ENCODE measurements at regions not wholly inside any gene's neighbourhood (a gene's known extent, or its start where the extent isn't known, plus 50 kb on each side); places are given as distances from the start of the nearest gene placed in this dataset.
"Not testable (repeated sequence)": the region's sequence is repeated elsewhere in the genome, so short reads cannot be mapped to it uniquely, and the experiment has no call there.

GRCh38 chr7:152594801-152595200 is 81.1 kb downstream of the XRCC2 start:
- no peak for DNase-seq

DNA sequence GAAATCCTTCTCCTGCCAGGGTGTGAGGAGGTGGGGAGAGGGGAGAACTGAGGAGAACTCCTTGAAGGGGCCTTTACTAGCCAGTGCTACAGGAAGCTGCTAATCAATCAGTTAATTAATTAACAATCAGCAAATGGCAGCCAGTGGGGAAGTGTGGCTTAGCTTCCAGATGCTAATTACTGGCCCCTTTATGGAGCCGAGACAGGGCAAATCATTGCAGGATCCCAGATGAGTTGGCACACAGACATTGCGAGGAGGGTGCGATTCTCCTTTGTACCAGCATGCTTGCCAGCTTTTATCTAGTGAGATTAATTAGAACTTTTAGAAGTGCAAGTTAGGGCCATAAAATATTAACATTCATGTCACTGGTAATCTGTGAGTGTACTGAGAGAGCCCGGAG is 84.0 kb downstream of the XRCC2 start:
- DNase-seq = no peak

GRCh38 chr7:152590481-152590880 is 85.5 kb downstream of the XRCC2 start:
- no peak for DNase-seq

DNA sequence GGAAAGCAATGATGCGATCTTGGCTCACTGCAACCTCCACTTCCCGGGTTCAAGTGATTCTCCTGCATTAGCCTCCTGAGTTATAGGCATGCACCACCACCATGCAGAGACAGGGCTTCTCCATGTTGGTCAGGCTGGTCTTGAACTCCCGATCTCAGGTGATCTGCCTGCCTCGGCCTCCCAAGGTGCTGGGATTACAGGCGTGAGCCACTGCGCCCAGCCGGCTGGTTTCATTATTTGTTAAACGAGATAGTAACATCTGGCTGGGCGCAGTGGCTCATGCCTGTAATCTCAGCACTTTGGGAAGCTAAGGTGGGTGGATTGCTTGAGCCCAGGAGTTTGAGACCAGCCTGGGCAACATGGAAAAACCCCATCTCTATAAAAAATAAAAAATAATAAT is 86.1 kb downstream of the XRCC2 start:
- DNase-seq = not testable (repeated sequence)

DNA sequence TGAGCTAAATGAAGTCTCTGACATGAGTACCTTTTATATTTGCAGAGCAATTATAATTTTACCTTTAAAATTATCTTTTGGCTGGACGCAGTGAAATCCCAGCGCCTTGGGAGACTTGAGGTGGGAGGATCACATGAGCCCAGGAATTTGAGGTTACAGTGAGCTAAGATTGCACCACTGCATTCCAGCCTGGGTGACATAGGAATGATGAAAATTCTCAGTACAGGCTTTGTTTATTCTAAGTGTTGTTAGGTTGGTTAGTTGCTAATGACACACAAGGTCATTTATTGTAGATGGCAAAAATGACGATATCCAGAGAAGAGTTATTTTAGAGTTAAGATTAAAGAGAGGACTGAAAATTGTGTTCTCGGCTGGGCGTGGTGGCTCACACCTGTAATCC is 87.6 kb downstream of the XRCC2 start:
- no peak for DNase-seq

DNA sequence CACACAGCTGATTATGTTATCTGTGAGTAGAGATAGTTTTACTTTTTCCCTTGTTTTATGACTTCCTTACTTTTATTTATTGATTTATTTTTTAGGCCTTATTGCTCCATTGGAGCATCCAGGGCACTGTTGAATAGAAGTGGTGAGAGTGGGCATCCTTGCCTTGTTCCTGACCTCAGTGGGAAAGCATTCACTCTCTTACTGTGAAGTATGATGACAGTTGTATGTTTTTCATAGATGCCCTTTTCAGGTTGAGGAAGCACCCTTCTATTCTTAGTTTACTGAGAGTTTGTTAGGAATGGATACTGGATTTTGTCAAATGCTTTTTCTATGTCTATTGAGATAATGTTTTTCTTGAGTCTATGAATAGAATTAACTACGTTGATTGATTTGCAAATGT is 88.6 kb downstream of the XRCC2 start:
- no peak for DNase-seq

DNA sequence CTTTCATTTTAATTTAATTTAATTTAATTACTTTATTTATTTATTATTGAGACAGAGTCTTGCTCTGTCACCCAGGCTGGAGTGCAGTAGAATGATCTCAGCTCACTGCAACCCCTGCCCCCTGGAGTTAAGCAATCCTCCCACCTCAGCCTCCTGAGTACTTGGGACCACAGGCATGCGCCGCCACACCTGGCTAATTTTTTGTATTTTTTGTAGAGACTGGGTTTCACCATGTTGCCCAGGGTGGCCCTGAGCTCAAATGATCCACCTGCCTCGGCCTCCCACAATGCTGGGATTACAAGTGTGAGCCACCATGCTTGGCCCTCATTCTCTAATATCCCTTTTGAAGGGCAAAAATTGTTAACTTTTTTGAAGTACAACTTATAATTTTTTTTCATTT is 92.9 kb downstream of the XRCC2 start:
- no peak for DNase-seq

DNA sequence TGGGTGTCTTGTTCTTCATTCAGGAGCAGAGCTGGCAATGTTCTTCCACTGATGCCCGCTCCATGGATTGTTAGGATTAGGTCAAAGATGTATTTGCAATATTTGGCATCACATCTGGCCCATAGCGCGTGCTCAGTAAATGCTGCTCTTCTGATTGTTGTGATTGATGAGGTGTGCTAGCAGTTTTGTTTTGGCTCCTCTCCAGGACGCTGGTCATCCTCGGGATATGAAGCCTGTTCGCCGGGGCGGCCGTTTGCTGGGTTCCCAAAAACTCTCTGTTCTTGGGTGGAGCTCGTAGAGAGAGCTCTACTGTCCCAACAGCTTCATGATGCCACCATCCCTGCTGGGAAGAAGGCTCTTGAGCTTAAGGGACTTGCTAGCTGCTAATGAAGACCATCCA is 96.9 kb downstream of the XRCC2 start:
- no peak for DNase-seq

DNA sequence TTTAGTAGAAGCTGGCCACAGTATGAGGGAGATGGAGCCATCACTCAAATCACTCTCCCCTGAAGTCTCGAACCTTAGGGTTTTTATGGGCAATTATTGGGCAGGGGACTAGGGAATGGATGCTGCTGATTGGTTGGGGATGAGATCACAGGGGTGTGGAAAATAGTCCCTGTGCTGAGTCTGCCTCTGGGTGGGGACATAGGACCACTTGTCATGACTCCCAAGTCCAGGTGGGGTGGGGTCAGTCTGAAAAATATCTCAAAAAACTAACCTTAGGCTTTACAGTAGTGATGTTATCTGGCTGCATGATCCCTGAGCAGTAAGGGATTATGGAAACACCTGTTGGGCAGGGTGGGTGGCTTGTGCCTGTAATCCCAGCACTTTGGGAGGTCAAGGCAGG is 98.6 kb downstream of the XRCC2 start:
- no peak for DNase-seq

GRCh38 chr7:152574892-152575548 is 100.9 kb downstream of the XRCC2 start:
- DNase-seq = no peak

- not testable (repeated sequence) for DNase-seq
Measured at GRCh38 chr7:152573186-152573585, 102.8 kb downstream of the XRCC2 start.

GRCh38 chr7:152572101-152572500 is 103.8 kb downstream of the XRCC2 start:
- DNase-seq = no peak

DNA sequence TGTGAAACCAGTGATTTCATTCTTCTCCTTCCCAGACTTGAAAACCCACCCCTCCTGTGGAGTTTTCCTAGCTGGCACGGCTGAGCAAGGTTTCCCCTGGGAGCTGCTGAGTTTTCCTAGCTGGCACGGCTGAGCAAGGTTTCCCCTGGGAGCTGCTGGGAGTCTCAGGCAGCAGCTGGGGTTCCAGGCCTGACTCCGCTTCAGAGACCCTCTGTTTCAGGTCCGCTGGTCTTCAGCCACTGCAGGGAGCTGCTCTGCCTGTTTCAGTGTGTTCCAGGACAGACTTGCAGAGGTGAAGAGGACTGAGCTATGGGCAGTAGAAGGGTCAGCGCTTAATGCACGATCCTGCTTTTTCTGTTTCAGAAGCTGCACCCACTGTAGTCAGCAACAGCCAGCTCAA is 104.9 kb downstream of the XRCC2 start:
- DNase-seq = no peak

DNA sequence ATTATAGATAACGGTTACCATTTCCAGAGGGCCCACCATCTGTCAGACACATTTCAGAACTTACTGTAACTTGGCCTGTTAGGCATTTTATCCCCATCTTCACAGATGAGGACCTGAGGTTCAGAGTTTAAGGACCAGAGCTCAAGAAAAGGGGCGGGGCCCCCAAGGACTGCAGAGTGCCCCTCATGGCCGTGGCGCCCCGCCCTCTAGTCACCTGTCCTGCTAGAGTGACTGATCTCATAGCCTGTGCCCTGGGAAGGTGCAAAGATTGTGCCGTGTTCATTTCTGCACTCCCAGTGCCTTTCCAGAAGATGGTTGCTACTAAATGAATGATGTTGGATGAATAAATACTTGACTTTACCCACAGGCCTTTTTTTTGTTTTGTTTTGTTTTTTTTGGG is 107.0 kb downstream of the XRCC2 start:
- no peak for DNase-seq

- no peak for DNase-seq
Measured at GRCh38 chr7:152565731-152566130, 110.2 kb downstream of the XRCC2 start.

- no peak for DNase-seq
Measured at GRCh38 chr7:152564656-152565250, 111.2 kb downstream of the XRCC2 start.

DNA sequence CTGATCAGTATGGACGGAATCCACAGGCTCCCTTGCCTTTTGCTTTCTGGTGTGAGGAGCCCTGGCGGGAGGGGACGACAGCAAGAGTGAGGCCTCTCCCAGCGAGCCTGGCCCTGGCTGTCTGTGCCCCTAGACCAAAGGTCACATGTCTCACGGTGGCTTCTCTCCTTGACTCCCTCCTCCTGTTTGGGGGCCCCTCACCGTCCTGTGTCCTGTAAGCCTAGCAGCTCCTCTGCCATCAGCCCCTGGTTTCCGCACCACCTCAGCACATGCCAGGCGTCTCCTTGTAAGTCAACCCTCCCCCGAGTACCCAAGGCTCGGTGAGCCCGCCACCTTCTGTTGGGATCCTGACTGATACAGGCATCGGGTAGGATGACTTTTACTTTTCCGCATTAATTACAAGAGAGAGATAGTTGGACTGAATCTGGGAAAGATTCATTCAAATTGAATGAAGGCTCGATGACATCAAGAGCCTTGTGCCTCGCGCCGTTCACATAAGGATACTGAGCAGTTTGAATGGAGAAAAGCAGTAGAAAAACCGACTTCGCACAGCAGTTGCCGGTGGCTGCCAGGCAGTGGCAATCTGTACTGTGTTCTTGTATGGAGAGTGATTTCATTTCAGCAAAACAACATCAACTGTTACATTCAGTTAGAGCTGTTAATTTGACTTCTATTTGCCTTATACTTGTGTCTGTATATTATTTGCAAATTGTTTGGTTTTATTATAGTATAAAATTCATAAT is 119.8 kb downstream of the XRCC2 start:
- DNase-seq = no peak

DNA sequence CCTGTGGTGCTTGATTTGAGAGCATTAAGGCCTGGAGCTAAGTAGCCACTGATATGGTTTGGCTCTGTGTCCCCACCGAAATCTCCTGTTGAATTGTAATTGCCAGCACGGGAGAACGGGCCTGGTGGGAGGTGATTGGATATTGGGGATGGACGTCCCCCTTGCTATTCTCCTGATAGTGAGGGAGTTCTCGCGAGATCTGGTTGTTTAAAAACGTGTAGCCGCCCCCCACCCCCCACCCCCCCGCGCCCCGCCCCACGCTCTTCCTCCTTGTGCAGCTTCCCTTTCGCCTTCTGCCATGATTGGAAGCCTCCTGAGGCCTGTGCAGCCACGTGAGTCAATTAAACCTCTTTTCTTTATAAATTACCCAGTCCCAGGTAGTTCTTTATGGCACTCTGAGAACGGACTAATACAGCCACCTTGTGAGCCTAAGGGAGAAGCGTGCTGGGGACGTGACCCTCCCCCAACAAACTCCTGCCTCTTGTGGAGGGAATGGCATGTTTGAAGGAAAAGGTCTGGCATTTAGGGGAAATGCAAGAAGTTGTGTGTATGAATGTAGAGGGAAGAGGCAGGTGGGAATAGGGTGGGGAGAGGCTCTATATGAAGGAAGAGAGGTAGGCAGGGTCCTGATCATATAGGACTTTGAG is 118.0 kb upstream of the KMT2C start:
- DNase-seq = no peak

- no peak for DNase-seq
Measured at GRCh38 chr7:152551304-152552036, 115.7 kb upstream of the KMT2C start.

DNA sequence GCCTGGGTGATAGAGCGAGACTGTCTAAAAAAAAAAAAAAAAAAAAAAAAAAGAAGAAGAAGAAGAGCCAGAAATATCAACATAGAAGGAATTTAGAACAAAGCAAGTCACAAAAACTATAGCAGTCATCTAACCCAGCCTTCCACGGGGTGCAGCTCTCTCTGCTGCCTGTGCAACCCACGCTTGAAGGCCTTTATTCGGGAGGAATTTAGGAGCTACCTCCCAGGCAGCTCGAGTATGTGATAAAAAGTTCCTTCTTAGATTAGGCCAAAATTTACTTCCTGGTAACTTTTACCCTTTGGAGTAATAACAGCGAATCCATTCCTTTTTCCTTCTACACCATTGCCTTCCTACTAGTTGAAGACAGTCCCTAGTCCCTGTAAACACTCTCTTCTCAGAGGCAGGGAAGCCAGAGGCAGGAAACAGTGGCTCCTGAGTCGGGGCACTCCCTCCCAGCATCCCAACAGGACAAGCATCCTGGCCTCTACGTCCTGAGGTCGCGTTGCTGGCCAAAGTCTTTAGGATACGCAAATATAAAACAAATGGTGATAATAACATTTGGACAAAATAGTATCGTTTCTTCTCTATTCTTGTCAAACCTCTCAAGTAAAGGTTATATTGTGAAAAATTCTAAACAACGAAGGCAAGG is 109.3 kb upstream of the KMT2C start:
- no peak for DNase-seq

- no peak for DNase-seq
Measured at GRCh38 chr7:152544481-152544927, 108.7 kb upstream of the KMT2C start.

- no peak for DNase-seq
Measured at GRCh38 chr7:152543799-152544198, 108.0 kb upstream of the KMT2C start.

Measured in hippocampal formation (tissue), 2 donors.